NCI-H82 treated with DMSO at 0.1 percent for 48 hours (cell line): ENCODE measurements at regions not wholly inside any gene's neighbourhood (a gene's known extent, or its start where the extent isn't known, plus 50 kb on each side); places are given as distances from the start of the nearest gene placed in this dataset.
"Not testable (repeated sequence)": the region's sequence is repeated elsewhere in the genome, so short reads cannot be mapped to it uniquely, and the experiment has no call there.

ENCODE experiments used
- DNase-seq: peaks from one replicate; lab custom pipeline; 2025; ENCODE audit not compliant: unreplicated experiment; lab: John Stamatoyannopoulos, UW

- no peak for DNase-seq
These were observed 77.0 kb downstream of the CCDC71L start for GRCh38 chr7:106583706-106584690.

GRCh38 chr7:106583100-106583499 lies 77.9 kb downstream of the CCDC71L start:
- no peak for DNase-seq

GRCh38 chr7:106582365-106582764 lies 78.6 kb downstream of the CCDC71L start:
- no peak for DNase-seq

GRCh38 chr7:106579086-106579485 lies 81.9 kb downstream of the CCDC71L start:
- DNase-seq = not testable (repeated sequence)

- no peak for DNase-seq
These were observed 85.7 kb downstream of the CCDC71L start for GRCh38 chr7:106575138-106575823.

GRCh38 chr7:106573738-106574137 lies 87.2 kb downstream of the CCDC71L start:
- no peak for DNase-seq

GRCh38 chr7:106573125-106573663 lies 87.8 kb downstream of the CCDC71L start:
- no peak for DNase-seq

- no peak for DNase-seq
These were observed 88.4 kb downstream of the CCDC71L start for GRCh38 chr7:106572394-106573124.

- DNase-seq = no peak
These were observed 89.4 kb downstream of the CCDC71L start for GRCh38 chr7:106571563-106571962.

GRCh38 chr7:106570948-106571418 lies 90.0 kb downstream of the CCDC71L start:
- no peak for DNase-seq

- DNase-seq = no peak
These were observed 90.8 kb downstream of the CCDC71L start for GRCh38 chr7:106570146-106570545.

- no peak for DNase-seq
These were observed 91.4 kb downstream of the CCDC71L start for GRCh38 chr7:106569500-106569929.

GRCh38 chr7:106568680-106569499 lies 92.1 kb downstream of the CCDC71L start:
- DNase-seq = peak; percentile 87

GRCh38 chr7:106568002-106568679 lies 92.8 kb downstream of the CCDC71L start:
- DNase-seq = no peak

GRCh38 chr7:106567204-106568001 lies 93.6 kb downstream of the CCDC71L start:
- DNase-seq = not testable (repeated sequence)

GRCh38 chr7:106566672-106567071 lies 94.3 kb downstream of the CCDC71L start:
- no peak for DNase-seq

GRCh38 chr7:106566196-106566595 lies 94.8 kb downstream of the CCDC71L start:
- no peak for DNase-seq

GRCh38 chr7:106565428-106565827 lies 95.5 kb downstream of the CCDC71L start:
- no peak for DNase-seq
